HCT116 (cell line): ENCODE measurements at regions not wholly inside any gene's neighbourhood (a gene's known extent, or its start where the extent isn't known, plus 50 kb on each side); places are given as distances from the start of the nearest gene placed in this dataset.

Experiments
- ATAC-seq: fragments of 200-7000 bp; cut with Tn5 transposase; 2 replicates; pipeline ENCODE4 v1.9.1; 2020; ENCODE audit warnings: mild to moderate bottlenecking, moderate library complexity
- BruUV-seq: library from RNA; stranded (reverse); fragments of 400-500 nt; replicated peaks from 2 replicates; lab custom pipeline; 2021; lab: Mats Ljungman, UMichigan
- CTCF ChIA-PET: fragments of 300-600 bp; sonication (Branson Sonifier 250); formaldehyde crosslinking; loops from one replicate; lab custom pipeline; 2021; ENCODE audit warnings: antibody characterized with exemption; lab: Charles Lee
- POLR2A ChIA-PET: fragments of 300-600, 350-600 bp; sonication (Branson Sonifier 250); formaldehyde crosslinking; loops from one replicate; lab custom pipeline; 2021; ENCODE audit warnings: antibody characterized with exemption; lab: Charles Lee
- RAD21 ChIA-PET, 2 experiments: fragments of 300-600 bp; sonication (Branson Sonifier 250); formaldehyde crosslinking; loops; one replicate each; lab custom pipeline; 2023; ENCODE audit warnings: low total read pairs in 2 of 2; ENCODE audit not compliant: uncharacterized antibody in 2 of 2, unreplicated experiment in 2 of 2, low non-redundant PET in 1 of 2; lab: Charles Lee
- DNase-seq: peaks from one replicate; pipeline ENCODE4 v3.0.0-alpha.2; 2010; ENCODE audit warnings: low read depth, low spot score
- H2AFZ ChIP-seq: fragments of 200-600 bp; shearing (Covaris generic), sonication (generic); 2 replicates; pipeline ENCODE4 v1.6.1; 2017; ENCODE audit warnings: low read depth, mixed run types, mixed read lengths, antibody characterized with exemption, low read length; ENCODE audit not compliant: poor library complexity, severe bottlenecking
- H3K27ac ChIP-seq: 2 replicates; pipeline ENCODE4 v1.5.1; 2012; ENCODE audit warnings: low read depth, low read length
- H3K27me3 ChIP-seq: fragments of 200-600 bp; sonication (generic); 2 replicates; pipeline ENCODE4 v1.6.1; 2016; ENCODE audit warnings: mixed run types, low read length, mixed read lengths; ENCODE audit not compliant: insufficient read depth
- H3K36me3 ChIP-seq, 2 experiments: fragments of 200-500 bp in 1 of 2; fragments of 200-600 bp in 1 of 2; sonication (Bioruptor generic) in 1 of 2; sonication (generic) in 1 of 2; 2 replicates each; pipeline versions ENCODE4 v1.5.1 to v1.6.1; 2014 to 2016; ENCODE audit warnings: low read length in 2 of 2, inconsistent platforms in 1 of 2, mixed read lengths in 1 of 2, mixed run types in 1 of 2; ENCODE audit not compliant: insufficient read depth in 2 of 2, control insufficient read depth in 1 of 2
- H3K4me1 ChIP-seq, 2 experiments: fragments of 200-600 bp in 1 of 2; sonication (generic) in 1 of 2; 2 replicates each; pipeline versions ENCODE4 v1.5.1 to v1.6.1; 2012 to 2017; ENCODE audit warnings: low read length in 2 of 2, inconsistent platforms in 1 of 2, mild to moderate bottlenecking in 1 of 2, mixed read lengths in 1 of 2, mixed run types in 1 of 2, moderate library complexity in 1 of 2; ENCODE audit not compliant: insufficient read depth in 2 of 2, control insufficient read depth in 1 of 2
- H3K4me2 ChIP-seq: fragments of 200-600 bp; sonication (generic); 2 replicates; pipeline ENCODE4 v1.6.1; 2017; ENCODE audit warnings: mixed run types, low read length, mixed read lengths
- H3K4me3 ChIP-seq, 2 experiments: fragments of 200-600 bp in 1 of 2; sonication (generic) in 1 of 2; replicated peaks in 1 of 2; 2 replicates each; pipeline ENCODE4 v1.5.1; 2011 to 2016; ENCODE audit warnings: low read length in 2 of 2, control low read depth in 1 of 2, low read depth in 1 of 2, mild to moderate bottlenecking in 1 of 2, mixed read lengths in 1 of 2, mixed run types in 1 of 2
- H3K79me2 ChIP-seq: fragments of 200-600 bp; sonication (generic); 2 replicates; pipeline ENCODE4 v1.6.1; 2017; ENCODE audit warnings: mild to moderate bottlenecking, mixed run types, low read length, moderate library complexity, mixed read lengths; ENCODE audit not compliant: insufficient read depth
- H3K9ac ChIP-seq: fragments of 200-600 bp; sonication (generic); 2 replicates; pipeline ENCODE4 v1.6.1; 2016; ENCODE audit warnings: low read length, mixed read lengths
- H3K9me2 ChIP-seq: fragments of 200-600 bp; sonication (generic), shearing (Covaris generic); 2 replicates; pipeline ENCODE4 v1.6.1; 2017; ENCODE audit warnings: mixed run types, mild to moderate bottlenecking, moderate library complexity; ENCODE audit not compliant: insufficient read depth
- H3K9me3 ChIP-seq, 2 experiments: fragments of 200-500 bp in 1 of 2; fragments of 200-600 bp in 1 of 2; sonication (Bioruptor generic) in 1 of 2; sonication (generic) in 1 of 2; 2 replicates each; pipeline ENCODE4 v1.6.1; 2014 to 2017; ENCODE audit warnings: low read length in 2 of 2, mixed read lengths in 2 of 2, inconsistent platforms in 1 of 2, low read depth in 1 of 2, mild to moderate bottlenecking in 1 of 2, mixed run types in 1 of 2, moderate library complexity in 1 of 2; ENCODE audit not compliant: control insufficient read depth in 1 of 2, insufficient read depth in 1 of 2
- H4K20me1 ChIP-seq: fragments of 200-600 bp; sonication (generic), shearing (Covaris generic); 2 replicates; pipeline ENCODE4 v1.6.1; 2017; ENCODE audit warnings: mixed run types, mild to moderate bottlenecking, moderate library complexity; ENCODE audit not compliant: insufficient read depth
- ATF3 ChIP-seq: IDR thresholded peaks from 2 replicates; pipeline ENCODE4 v1.6.1; 2012
- CBX3 ChIP-seq: IDR thresholded peaks from 2 replicates; pipeline ENCODE4 v1.6.1; 2012; ENCODE audit warnings: low read depth
- EGR1 ChIP-seq: IDR thresholded peaks from 2 replicates; pipeline ENCODE4 v1.6.1; 2012; ENCODE audit warnings: low read depth
- ELF1 ChIP-seq: IDR thresholded peaks from 2 replicates; pipeline ENCODE4 v1.6.1; 2012; ENCODE audit warnings: low read depth, borderline replicate concordance
- RAD21 ChIP-seq: IDR thresholded peaks from 2 replicates; pipeline ENCODE4 v1.6.1; 2012; ENCODE audit warnings: low read depth, mild to moderate bottlenecking
- SIN3A ChIP-seq: IDR thresholded peaks from 2 replicates; pipeline ENCODE4 v1.6.1; 2012; ENCODE audit warnings: low read depth
- SP1 ChIP-seq: IDR thresholded peaks from 2 replicates; pipeline ENCODE4 v1.6.1; 2012; ENCODE audit warnings: low read depth
- SRF ChIP-seq: IDR thresholded peaks from 2 replicates; pipeline ENCODE4 v1.6.1; 2012; ENCODE audit warnings: low read depth
- ZBTB33 ChIP-seq: IDR thresholded peaks from 2 replicates; pipeline ENCODE4 v1.6.1; 2011; ENCODE audit warnings: mild to moderate bottlenecking, low read length, moderate library complexity; ENCODE audit not compliant: insufficient replicate concordance; ENCODE audit errors: extremely low read depth
- ZNF274 ChIP-seq: fragments of 200-500 bp; sonication (Bioruptor generic); IDR thresholded peaks from 2 replicates; pipeline ENCODE4 v1.6.1; 2014; ENCODE audit warnings: mild to moderate bottlenecking, low read depth, low read length, inconsistent platforms
- intact Hi-C: fragments of 100-400 bp; cut with micrococcal nuclease; formaldehyde crosslinking; loops from 2 replicates; pipeline ENCODE4 v1.10.0; 2022
- TF ChIP-seq, protein P1 (sequence below): IDR thresholded peaks from 2 replicates; pipeline ENCODE4 v1.6.1; 2012
- TF ChIP-seq, protein P2 (sequence below), 3 experiments: fragments of 200-600 bp in 1 of 3; sonication (generic) in 1 of 3; IDR thresholded peaks in 2 of 3; conservative IDR thresholded peaks in 1 of 3; 2 replicates each; pipeline ENCODE4 v1.5.1; 2012 to 2017; ENCODE audit warnings: low read depth in 2 of 3, low read length in 2 of 3, antibody characterized with exemption in 1 of 3, borderline replicate concordance in 1 of 3, control low read depth in 1 of 3, mild to moderate bottlenecking in 1 of 3, mixed read lengths in 1 of 3, mixed run types in 1 of 3, moderate library complexity in 1 of 3; ENCODE audit not compliant: insufficient read depth in 1 of 3

DNA sequence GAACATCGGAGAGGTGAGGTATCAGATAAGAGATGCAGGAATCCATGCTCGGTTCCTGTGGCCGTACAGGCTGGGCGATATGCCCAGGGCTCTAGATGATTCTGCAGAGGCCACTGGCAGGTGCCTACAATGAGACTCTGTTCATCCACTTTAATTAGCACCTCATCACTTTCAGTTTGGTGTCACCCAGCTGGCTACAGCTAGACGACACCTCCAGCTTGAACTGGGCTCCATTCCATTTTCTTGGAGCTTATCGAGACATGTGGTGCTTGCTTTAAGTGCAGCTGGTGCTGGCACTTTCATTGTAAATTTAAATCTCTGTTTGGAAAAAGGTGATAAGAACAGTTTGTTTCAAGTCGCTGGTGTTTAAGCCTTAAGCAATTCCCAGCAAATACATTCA lies 322.5 kb upstream of the ADGRL2 start:
- no peaks in the 10 kb centered on the region for H4K20me1 ChIP-seq
- H3K4me1 ChIP-seq = no peaks in the 10 kb centered on the region
- H3K79me2 ChIP-seq = no peaks in the 10 kb centered on the region
- POLR2A ChIA-PET = no interaction called here
- H3K9me2 ChIP-seq = no peaks in the 10 kb centered on the region
- no TSS peak for BruUV-seq
- no peak overlapping the region for H3K4me3 ChIP-seq
- DNase-seq (no peak), ATAC-seq (no peak)
- H3K27me3 ChIP-seq = no peaks in the 10 kb centered on the region
- H3K36me3 ChIP-seq = no peaks in the 10 kb centered on the region
- H3K9ac ChIP-seq = no peak overlapping the region
- no peak overlapping the region for H3K4me2 ChIP-seq
- H2AFZ ChIP-seq = no peak overlapping the region
- no peaks in the 10 kb centered on the region; a peak in 1 of 4 replicates for H3K9me3 ChIP-seq
- no peak overlapping the region for H3K27ac ChIP-seq
- CTCF ChIA-PET = no interaction called here
- RAD21 ChIA-PET = no interaction called here
- intact Hi-C loops = no loop called here
- TF ChIP-seq, protein P1, sequence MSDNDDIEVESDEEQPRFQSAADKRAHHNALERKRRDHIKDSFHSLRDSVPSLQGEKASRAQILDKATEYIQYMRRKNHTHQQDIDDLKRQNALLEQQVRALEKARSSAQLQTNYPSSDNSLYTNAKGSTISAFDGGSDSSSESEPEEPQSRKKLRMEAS = no peak
- TF ChIP-seq ZBTB33 (no peak), RAD21 (no peak), SP1 (no peak), EGR1 (no peak), SIN3A (no peak), SRF (no peak), ZNF274 (no peak), ELF1 (no peak), CBX3 (no peak), ATF3 (no peak)
- TF ChIP-seq, protein P2, sequence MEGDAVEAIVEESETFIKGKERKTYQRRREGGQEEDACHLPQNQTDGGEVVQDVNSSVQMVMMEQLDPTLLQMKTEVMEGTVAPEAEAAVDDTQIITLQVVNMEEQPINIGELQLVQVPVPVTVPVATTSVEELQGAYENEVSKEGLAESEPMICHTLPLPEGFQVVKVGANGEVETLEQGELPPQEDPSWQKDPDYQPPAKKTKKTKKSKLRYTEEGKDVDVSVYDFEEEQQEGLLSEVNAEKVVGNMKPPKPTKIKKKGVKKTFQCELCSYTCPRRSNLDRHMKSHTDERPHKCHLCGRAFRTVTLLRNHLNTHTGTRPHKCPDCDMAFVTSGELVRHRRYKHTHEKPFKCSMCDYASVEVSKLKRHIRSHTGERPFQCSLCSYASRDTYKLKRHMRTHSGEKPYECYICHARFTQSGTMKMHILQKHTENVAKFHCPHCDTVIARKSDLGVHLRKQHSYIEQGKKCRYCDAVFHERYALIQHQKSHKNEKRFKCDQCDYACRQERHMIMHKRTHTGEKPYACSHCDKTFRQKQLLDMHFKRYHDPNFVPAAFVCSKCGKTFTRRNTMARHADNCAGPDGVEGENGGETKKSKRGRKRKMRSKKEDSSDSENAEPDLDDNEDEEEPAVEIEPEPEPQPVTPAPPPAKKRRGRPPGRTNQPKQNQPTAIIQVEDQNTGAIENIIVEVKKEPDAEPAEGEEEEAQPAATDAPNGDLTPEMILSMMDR (IDR thresholded peaks at IDR 0.05 in 2 of 3, conservative IDR thresholded peaks at IDR 0.05 in 1 of 3; ENCODE audit: borderline replicate concordance in 1 of 3, insufficient read depth in 1 of 3, low read depth in 2 of 3, low read length in 2 of 3) = no peak
